ENCODE measurements at regions not wholly inside any gene's neighbourhood (a gene's known extent, or its start where the extent isn't known, plus 50 kb on each side); places are given as distances from the start of the nearest gene placed in this dataset.

DNA sequence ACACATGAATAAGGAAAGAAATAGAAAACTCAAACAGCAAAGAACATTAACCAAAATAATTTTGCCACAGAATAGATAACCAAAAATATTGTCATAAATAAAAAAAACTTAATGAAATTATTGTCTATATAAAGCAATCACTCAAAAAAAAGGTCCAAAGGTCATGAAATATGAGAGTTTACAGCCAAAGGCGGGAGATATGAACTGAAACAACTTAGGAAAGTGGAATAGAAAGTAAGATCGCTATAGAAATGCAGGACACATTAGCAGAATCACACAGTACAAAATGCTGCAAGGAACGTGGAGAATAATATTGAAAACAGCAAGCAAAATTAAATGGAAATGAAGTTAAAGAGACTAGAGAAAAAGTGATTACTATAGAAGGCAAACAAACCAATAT is 375.0 kb upstream of the ARHGEF26 start:
- CTCF ChIA-PET, result no interaction called here
- no peak overlapping the region for H3K27ac ChIP-seq
- TF ChIP-seq EHF (CRISPR knock-in tag; IDR thresholded peaks at IDR 0.05) (no peak), HOXB13 (CRISPR knock-in tag; IDR thresholded peaks at IDR 0.05; ENCODE audit: low read depth) (no peak), FOXS1 (CRISPR knock-in tag; IDR thresholded peaks at IDR 0.05) (no peak), JUN (IDR thresholded peaks at IDR 0.05) (no peak), HMGXB4 (CRISPR knock-in tag; IDR thresholded peaks at IDR 0.05; ENCODE audit: borderline replicate concordance) (no peak), FOSB (CRISPR knock-in tag; IDR thresholded peaks at IDR 0.05) (no peak), ZFP36 (IDR thresholded peaks at IDR 0.05; ENCODE audit: borderline replicate concordance, partially characterized antibody) (no peak), NPAS2 (CRISPR knock-in tag; IDR thresholded peaks at IDR 0.05; ENCODE audit: borderline replicate concordance) (no peak), HOXB5 (CRISPR knock-in tag; IDR thresholded peaks at IDR 0.05) (no peak)
- TF ChIP-seq, protein P1, sequence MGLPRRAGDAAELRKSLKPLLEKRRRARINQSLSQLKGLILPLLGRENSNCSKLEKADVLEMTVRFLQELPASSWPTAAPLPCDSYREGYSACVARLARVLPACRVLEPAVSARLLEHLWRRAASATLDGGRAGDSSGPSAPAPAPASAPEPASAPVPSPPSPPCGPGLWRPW (IDR thresholded peaks at IDR 0.05), result no peak
- TF ChIP-seq, protein P2, sequence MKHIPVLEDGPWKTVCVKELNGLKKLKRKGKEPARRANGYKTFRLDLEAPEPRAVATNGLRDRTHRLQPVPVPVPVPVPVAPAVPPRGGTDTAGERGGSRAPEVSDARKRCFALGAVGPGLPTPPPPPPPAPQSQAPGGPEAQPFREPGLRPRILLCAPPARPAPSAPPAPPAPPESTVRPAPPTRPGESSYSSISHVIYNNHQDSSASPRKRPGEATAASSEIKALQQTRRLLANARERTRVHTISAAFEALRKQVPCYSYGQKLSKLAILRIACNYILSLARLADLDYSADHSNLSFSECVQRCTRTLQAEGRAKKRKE (CRISPR knock-in tag; IDR thresholded peaks at IDR 0.05; ENCODE audit: low read depth), result no peak
- TF ChIP-seq, protein P3, sequence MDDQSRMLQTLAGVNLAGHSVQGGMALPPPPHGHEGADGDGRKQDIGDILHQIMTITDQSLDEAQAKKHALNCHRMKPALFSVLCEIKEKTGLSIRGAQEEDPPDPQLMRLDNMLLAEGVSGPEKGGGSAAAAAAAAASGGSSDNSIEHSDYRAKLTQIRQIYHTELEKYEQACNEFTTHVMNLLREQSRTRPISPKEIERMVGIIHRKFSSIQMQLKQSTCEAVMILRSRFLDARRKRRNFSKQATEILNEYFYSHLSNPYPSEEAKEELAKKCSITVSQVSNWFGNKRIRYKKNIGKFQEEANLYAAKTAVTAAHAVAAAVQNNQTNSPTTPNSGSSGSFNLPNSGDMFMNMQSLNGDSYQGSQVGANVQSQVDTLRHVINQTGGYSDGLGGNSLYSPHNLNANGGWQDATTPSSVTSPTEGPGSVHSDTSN (IDR thresholded peaks at IDR 0.05), result no peak
- FAIRE-seq, result no peak
- 19% methylated on average over 3 of the region's 3 CpGs for WGBS (ENCODE audit: missing lambda C conversion rate)
- ATAC-seq, result no peak
- no peak overlapping the region for H3K4me2 ChIP-seq
- POLR2A ChIA-PET, result no interaction called here
- H3K4me1 ChIP-seq, result no peaks in the 10 kb centered on the region
- no peaks in the 10 kb centered on the region for H3K9me3 ChIP-seq
- H3K4me3 ChIP-seq, result no peak overlapping the region
- no peak for DNase-seq (ENCODE audit: low read depth in 1 of 2, low spot score in 1 of 2)

DNA sequence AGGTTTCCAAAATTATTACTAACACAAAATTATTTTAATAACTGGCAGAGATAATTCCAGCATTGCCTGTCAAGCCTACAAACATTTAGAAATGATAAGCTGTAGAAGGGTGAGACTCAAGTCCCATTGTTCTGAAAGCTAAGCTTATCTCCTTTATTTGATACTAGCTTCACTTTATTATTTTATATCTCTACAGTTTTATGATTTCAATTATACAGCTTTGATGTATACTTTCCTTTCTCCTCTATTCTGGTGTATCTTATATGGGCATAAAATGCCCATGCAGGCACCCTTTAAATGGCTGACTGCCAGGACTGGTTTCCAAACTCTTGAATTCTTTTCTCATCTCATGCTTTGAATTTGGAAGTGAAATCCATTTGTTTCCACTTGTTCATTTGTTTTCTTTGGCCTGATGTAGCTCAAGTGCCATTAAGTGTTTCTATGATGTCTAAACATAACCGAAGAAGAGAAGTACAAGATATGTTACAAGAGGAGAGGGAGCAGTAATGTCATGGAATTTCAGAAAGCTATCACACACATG is 372.1 kb upstream of the ARHGEF26 start:
- DNase-seq (ENCODE audit: low read depth in 1 of 2, low spot score in 1 of 2) (no peak), ATAC-seq (no peak), FAIRE-seq (no peak)
- POLR2A ChIA-PET, result no interaction called here
- Histone ChIP-seq H3K4me2 (no peak overlapping the region), H3K4me1 (no peaks in the 10 kb centered on the region), H3K9me3 (no peaks in the 10 kb centered on the region), H3K27ac (no peak overlapping the region), H3K4me3 (no peak overlapping the region)
- TF ChIP-seq CBX8 (IDR thresholded peaks at IDR 0.05) (no peak), ZSCAN20 (CRISPR knock-in tag; IDR thresholded peaks at IDR 0.05) (no peak), GATA3 (IDR thresholded peaks at IDR 0.05; ENCODE audit: borderline replicate concordance) (no peak), E2F6 (IDR thresholded peaks at IDR 0.05; ENCODE audit: borderline replicate concordance, low read depth) (no peak), ZC3H11A (IDR thresholded peaks at IDR 0.05) (no peak), HOXA7 (CRISPR knock-in tag; IDR thresholded peaks at IDR 0.05) (no peak), RNF2 (IDR thresholded peaks at IDR 0.05; ENCODE audit: borderline replicate concordance, low read depth) (no peak), FOXS1 (CRISPR knock-in tag; IDR thresholded peaks at IDR 0.05) (no peak)
- CTCF ChIA-PET, result no interaction called here
- 70% methylated on average over 1 of the region's 1 CpG for WGBS (ENCODE audit: missing lambda C conversion rate)

GRCh38 chr3:153752405-153753027 is 368.7 kb upstream of the ARHGEF26 start:
- Histone ChIP-seq H3K4me2 (no peak overlapping the region), H3K27ac (no peak overlapping the region), H3K4me3 (no peak overlapping the region), H3K4me1 (no peaks in the 10 kb centered on the region), H3K9me3 (no peaks in the 10 kb centered on the region)
- no peak for DNase-seq (ENCODE audit: low read depth in 1 of 2, low spot score in 1 of 2)
- POLR2A ChIA-PET, result no interaction called here
- FAIRE-seq, result no peak
- 63% methylated on average over 8 of the region's 8 CpGs for WGBS (ENCODE audit: missing lambda C conversion rate)
- CTCF ChIA-PET, result no interaction called here
- no peak for ATAC-seq
- TF ChIP-seq E2F6 (IDR thresholded peaks at IDR 0.05; ENCODE audit: borderline replicate concordance, low read depth) (no peak), RAD21 (conservative IDR thresholded peaks at IDR 0.05 in 1 of 2, IDR thresholded peaks at IDR 0.05 in 1 of 2) (no peak), CEBPB (IDR thresholded peaks at IDR 0.05) (no peak), HEYL (CRISPR knock-in tag; IDR thresholded peaks at IDR 0.05) (no peak), BHLHE40 (IDR thresholded peaks at IDR 0.05; ENCODE audit: low read depth, low read length) (no peak), POLR2AphosphoS2 (conservative IDR thresholded peaks at IDR 0.05; ENCODE audit: low read length) (no peak), ZFP36 (IDR thresholded peaks at IDR 0.05; ENCODE audit: borderline replicate concordance, partially characterized antibody) (no peak), MAX (IDR thresholded peaks at IDR 0.05) (no peak)
- TF ChIP-seq, protein P4, sequence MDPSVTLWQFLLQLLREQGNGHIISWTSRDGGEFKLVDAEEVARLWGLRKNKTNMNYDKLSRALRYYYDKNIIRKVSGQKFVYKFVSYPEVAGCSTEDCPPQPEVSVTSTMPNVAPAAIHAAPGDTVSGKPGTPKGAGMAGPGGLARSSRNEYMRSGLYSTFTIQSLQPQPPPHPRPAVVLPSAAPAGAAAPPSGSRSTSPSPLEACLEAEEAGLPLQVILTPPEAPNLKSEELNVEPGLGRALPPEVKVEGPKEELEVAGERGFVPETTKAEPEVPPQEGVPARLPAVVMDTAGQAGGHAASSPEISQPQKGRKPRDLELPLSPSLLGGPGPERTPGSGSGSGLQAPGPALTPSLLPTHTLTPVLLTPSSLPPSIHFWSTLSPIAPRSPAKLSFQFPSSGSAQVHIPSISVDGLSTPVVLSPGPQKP (IDR thresholded peaks at IDR 0.05; ENCODE audit: low read depth, low read length), result no peak
- TF ChIP-seq, protein P2 (CRISPR knock-in tag; IDR thresholded peaks at IDR 0.05; ENCODE audit: low read depth), result no peak

Data from A549 (cell line).